ENCODE measurements at regions not wholly inside any gene's neighbourhood (a gene's known extent, or its start where the extent isn't known, plus 50 kb on each side); places are given as distances from the start of the nearest gene placed in this dataset.

- no peaks in the 10 kb centered on the region for H3K27me3 ChIP-seq (replicated peaks in 1 of 4; ENCODE audit: control insufficient read depth in 3 of 4, extremely low read depth in 1 of 4, insufficient read depth in 3 of 4, low read length in 3 of 4)
- no peak overlapping the region for H4K8ac ChIP-seq (ENCODE audit: extremely low read depth, insufficient read depth, low read length)
- no peak overlapping the region for H3K27ac ChIP-seq (ENCODE audit: low read depth, low read length)
- H3K18ac ChIP-seq (ENCODE audit: extremely low read depth, low read length) = no peak overlapping the region
- FAIRE-seq = no peak
- ChIA-PET CTCF (ENCODE audit: partially characterized antibody) (interaction anchor here (1.0 kb wide), 1 partner anchor 10 kb away, joined by 4 read pairs; no protein-coding TSS in a partner anchor), POLR2A (ENCODE audit: partially characterized antibody) (no interaction called here)
- H3K9ac ChIP-seq (replicated peaks in 1 of 4; ENCODE audit: extremely low read depth in 1 of 4, low read depth in 3 of 4, low read length in 3 of 4) = no peak overlapping the region
- no peak overlapping the region for H3K56ac ChIP-seq (replicated peaks; ENCODE audit: insufficient read length, low read depth, low read length)
- H4K5ac ChIP-seq (ENCODE audit: insufficient read length, low read depth, low read length) = no peak overlapping the region
- WGBS, 2 experiments (ENCODE audit: extremely low coverage in 1 of 2, insufficient coverage in 1 of 2, insufficient read length in 1 of 2, insufficient replicate concordance in 2 of 2, low coverage in 1 of 2, low lambda C conversion rate in 2 of 2, missing lambda C conversion rate in 1 of 2) = 88% methylated on average over 1 of the region's 1 CpG; no CpG with 5 or more reads in 1 of the 2 experiments
- H3K79me2 ChIP-seq (ENCODE audit: control insufficient read depth in 1 of 2, insufficient read depth in 2 of 2, low read length in 2 of 2) = no peaks in the 10 kb centered on the region
- no peak overlapping the region for H2BK15ac ChIP-seq (ENCODE audit: low read length)
- H3K23ac ChIP-seq (ENCODE audit: insufficient read length) = no peak overlapping the region
- no peaks in the 10 kb centered on the region for H3K23me2 ChIP-seq (ENCODE audit: low read depth, low read length)
- no peak overlapping the region for H2BK12ac ChIP-seq (ENCODE audit: low read depth, low read length)
- H2BK120ac ChIP-seq (replicated peaks; ENCODE audit: low read depth, low read length) = no peak overlapping the region
- H3K14ac ChIP-seq (ENCODE audit: insufficient read length) = no peak overlapping the region
- no peaks in the 10 kb centered on the region for H3K36me3 ChIP-seq (ENCODE audit: control insufficient read depth in 2 of 4, insufficient read depth in 4 of 4, low read length in 3 of 4)
- H2BK20ac ChIP-seq (ENCODE audit: low read length) = no peak overlapping the region
- no peak for DNase-seq (ENCODE audit: low read depth in 1 of 2, low spot score in 2 of 2)
- no peak overlapping the region for H3K4me2 ChIP-seq (ENCODE audit: insufficient read depth in 1 of 2, low read depth in 2 of 2, low read length in 2 of 2)
- no peak overlapping the region for H3K4me3 ChIP-seq (ENCODE audit: extremely low read depth in 1 of 4, insufficient read depth in 2 of 4, low read depth in 3 of 4, low read length in 4 of 4)
- H3K9me3 ChIP-seq (ENCODE audit: insufficient read depth in 2 of 2, low read depth in 1 of 2, low read length in 1 of 2) = no peaks in the 10 kb centered on the region
- H3K4ac ChIP-seq (replicated peaks; ENCODE audit: insufficient read length, low read depth, low read length) = no peak overlapping the region
- no peak overlapping the region for H2AFZ ChIP-seq (ENCODE audit: low read length)
- no peaks in the 10 kb centered on the region for H4K20me1 ChIP-seq (replicated peaks in 1 of 2; ENCODE audit: control insufficient read depth in 1 of 2, insufficient read depth in 2 of 2, low read length in 2 of 2)
- H3K79me1 ChIP-seq (ENCODE audit: low read depth, low read length) = no peaks in the 10 kb centered on the region
- no peak overlapping the region for H4K91ac ChIP-seq (replicated peaks; ENCODE audit: insufficient read length, low read length)
- H2BK5ac ChIP-seq (ENCODE audit: low read depth, low read length) = no peak overlapping the region
- no peak for TF ChIP-seq EZH2 (IDR thresholded peaks at IDR 0.05; ENCODE audit: low read depth, low read length, severe bottlenecking)
- TF ChIP-seq MAFK (IDR thresholded peaks at IDR 0.05; ENCODE audit: low read depth, low read length) = peak; percentile 25; the same call in 1 of the 2 replicates
- no peak overlapping the region for H2AK5ac ChIP-seq (ENCODE audit: low read depth, low read length)
- no peaks in the 10 kb centered on the region for H3K4me1 ChIP-seq (replicated peaks in 1 of 4; ENCODE audit: control insufficient read depth in 3 of 4, insufficient read depth in 4 of 4, low read length in 3 of 4)
These were observed 356.6 kb downstream of the CASP12 start for GRCh38 chr11:104541701-104542100.

All from H1 (cell line).